Suppressor macrophage treated with lipopolysaccharide for 4 hours (primary cell): ENCODE measurements at regions not wholly inside any gene's neighbourhood (a gene's known extent, or its start where the extent isn't known, plus 50 kb on each side); places are given as distances from the start of the nearest gene placed in this dataset.

Source experiments
- DNase-seq: peaks from one replicate; pipeline ENCODE4 v3.0.0-alpha.2; 2020

GRCh38 chr12:89946518-89947135, 238.0 kb upstream of the ATP2B1 start:
- no peak for DNase-seq

GRCh38 chr12:89945123-89945522, 236.5 kb upstream of the ATP2B1 start:
- DNase-seq = no peak

- no peak for DNase-seq
Measured at GRCh38 chr12:89943463-89943862, 234.8 kb upstream of the ATP2B1 start.

- no peak for DNase-seq
Measured at GRCh38 chr12:89941436-89941835, 232.8 kb upstream of the ATP2B1 start.

DNA sequence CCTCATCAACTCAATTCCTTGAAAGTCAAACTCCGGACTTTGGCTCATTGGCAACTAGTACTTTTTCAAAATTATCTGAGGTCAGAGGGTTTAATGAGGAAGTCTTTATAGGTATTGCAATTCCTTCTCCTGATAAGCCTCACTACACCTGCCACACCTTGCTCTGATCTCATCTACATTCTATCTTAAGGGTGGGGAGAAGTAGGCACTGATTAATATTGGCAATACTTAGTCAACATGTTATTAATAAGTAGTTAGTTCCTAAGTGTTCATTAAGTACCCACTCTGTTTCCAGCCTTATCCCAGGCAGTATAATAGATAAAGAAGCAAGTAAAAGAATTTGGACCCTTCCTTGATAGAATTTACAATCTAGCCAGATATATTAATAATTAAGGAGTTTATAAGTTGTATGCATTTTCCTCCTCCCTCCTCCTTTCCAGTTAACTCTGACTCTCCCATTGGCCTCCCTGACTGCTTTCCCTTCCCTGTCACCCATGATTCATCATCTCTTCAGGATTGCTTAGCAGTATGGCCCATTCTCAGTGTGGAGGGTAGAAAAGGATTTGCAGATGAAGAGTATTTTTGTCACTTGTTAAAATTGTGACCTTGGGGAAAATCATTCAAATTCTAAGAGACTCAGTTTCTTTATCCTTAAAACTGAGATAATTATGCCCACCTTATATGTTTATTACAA, 231.0 kb upstream of the ATP2B1 start:
- DNase-seq = no peak

- DNase-seq = no peak
Measured at GRCh38 chr12:89936631-89937030, 228.0 kb upstream of the ATP2B1 start.

GRCh38 chr12:89935850-89936249, 227.2 kb upstream of the ATP2B1 start:
- DNase-seq = no peak

GRCh38 chr12:89933911-89934310, 225.3 kb upstream of the ATP2B1 start:
- DNase-seq = no peak

DNA sequence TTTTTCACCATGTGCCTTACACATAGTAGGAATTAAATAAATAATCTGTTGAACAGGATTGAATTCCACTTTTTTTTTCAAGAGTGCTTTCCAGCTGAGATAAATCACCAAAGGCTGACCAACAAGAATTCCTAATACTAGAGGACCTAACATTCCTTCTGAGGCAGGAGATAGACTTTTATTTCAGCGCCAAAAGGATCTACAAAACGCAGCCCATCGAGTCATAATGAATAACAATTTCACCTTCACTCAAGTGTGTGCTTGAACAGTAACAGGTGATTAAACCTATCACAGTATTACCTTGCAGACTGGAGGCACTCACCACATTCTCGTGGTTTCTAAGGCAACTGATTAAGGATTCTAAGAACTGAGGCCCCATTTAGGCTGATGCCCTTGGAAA, 224.3 kb upstream of the ATP2B1 start:
- DNase-seq = no peak

DNA sequence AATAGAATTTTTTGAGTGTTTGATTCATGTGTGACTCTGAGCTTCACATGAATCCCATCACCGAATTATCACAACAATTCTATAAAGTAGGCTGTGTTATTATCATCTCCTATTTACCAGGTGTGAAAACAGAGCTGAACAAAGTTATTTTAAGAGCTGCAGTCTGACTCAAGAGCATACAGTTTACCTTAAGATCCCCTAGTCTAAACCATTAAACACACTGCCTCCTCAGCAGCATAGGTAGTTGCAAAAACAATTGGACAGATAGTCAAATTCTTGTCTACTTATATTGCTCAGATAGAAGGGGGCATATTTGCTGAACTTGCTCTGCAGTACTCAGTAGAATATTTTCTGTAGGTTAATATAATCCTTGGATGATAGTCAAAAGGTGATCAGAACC, 219.8 kb upstream of the ATP2B1 start:
- DNase-seq = no peak

GRCh38 chr12:89927226-89927698, 218.6 kb upstream of the ATP2B1 start:
- peak; percentile 79 for DNase-seq

DNA sequence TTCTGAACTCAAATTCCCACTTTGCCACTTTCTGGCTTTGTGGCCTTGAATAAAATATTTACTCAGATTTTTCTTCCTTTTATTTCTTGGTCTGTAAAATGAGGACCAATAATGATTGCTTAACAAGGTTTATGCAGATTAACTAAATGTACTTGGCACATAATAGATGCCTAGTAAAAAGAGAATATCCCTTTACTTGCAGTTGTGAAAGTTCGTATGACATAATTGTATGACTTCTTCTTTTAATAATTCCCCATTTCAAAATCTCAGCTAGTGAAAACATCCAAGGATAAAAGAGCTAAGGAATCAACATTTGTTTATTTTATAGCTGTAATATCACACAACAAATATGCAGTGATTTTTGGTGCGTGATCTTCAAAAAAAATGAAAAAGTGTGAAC, 215.6 kb upstream of the ATP2B1 start:
- peak; percentile 74 for DNase-seq

GRCh38 chr12:89923091-89923490, 214.5 kb upstream of the ATP2B1 start:
- DNase-seq = no peak

DNA sequence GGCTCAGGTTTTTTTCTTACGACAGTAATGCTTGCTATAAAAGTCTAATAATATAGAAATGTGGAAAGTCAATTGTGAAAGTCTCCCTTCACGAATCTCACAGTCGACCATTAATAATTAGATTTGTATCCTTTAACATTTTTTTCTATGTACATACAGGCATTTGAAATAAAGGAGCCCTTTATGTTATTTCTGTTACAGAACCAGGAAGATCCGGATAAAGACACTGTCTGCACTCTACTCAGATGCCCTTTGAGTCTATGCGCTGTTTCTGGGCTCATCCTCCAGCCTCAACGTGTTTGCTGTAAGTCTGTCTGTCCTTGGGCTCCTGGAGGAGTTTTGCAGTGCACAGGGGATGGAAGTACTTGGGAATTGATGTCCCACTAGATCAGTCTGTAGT, 212.2 kb upstream of the ATP2B1 start:
- no peak for DNase-seq

- no peak for DNase-seq
Measured at GRCh38 chr12:89919241-89919906, 210.7 kb upstream of the ATP2B1 start.

GRCh38 chr12:89918172-89918846, 209.7 kb upstream of the ATP2B1 start:
- DNase-seq = no peak

DNA sequence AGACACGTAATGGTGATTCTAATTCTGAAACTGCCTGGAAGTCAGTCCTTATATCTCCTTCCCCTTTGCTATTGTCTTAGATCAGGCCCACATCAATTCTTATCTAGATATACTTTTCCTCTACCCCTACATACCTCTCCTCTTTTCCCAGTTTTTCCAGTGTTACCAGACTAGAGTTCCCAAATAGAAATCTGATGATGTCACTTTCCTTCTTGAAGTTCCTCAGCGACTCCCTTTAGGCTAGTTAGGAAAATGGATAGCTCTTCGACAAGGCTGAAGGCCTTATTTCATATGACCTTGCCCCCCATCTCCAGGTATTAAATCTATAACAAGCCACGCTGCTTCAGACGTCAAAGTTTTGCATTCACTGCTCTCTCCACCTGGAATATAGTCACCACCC, 201.1 kb upstream of the ATP2B1 start:
- DNase-seq = no peak

DNA sequence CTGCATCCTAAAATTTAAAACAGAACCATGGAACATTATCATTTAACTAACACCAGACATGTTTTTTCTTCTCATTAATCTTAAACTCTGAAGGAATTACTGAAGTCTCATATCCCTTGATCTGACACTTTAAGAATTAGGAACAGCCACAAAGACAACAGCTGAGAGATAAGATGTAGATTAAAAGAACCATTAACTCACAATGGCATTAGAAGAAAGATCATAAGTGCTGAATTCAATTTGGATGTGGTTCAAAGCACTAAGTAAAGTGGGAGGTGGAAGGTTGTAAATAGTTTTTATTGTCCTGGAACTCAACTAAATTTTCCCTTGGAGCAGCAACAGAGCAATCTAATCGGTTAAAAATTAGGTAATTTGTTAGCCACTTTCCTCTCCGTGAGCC, 199.0 kb upstream of the ATP2B1 start:
- DNase-seq = no peak

GRCh38 chr12:89906824-89907223, 198.2 kb upstream of the ATP2B1 start:
- DNase-seq = no peak

DNA sequence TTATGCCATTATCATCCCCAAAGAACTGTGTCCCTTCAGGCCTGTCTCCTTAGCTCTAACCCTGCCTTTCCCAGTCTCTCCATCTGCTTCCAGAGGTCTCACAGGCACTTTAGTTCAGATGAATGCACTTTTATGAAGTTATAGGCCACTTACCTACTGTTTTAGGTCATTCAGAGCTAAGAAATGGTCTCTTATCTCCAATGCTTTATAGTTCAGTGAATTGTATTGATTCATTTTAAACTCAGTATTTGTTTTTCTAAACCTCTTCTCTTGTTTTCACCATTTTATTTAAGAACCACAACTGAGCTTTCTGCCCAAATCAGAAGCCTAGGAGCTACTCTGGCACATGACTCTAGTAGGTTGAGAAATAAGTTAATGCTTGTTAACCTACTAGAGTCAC, 197.5 kb upstream of the ATP2B1 start:
- no peak for DNase-seq

DNA sequence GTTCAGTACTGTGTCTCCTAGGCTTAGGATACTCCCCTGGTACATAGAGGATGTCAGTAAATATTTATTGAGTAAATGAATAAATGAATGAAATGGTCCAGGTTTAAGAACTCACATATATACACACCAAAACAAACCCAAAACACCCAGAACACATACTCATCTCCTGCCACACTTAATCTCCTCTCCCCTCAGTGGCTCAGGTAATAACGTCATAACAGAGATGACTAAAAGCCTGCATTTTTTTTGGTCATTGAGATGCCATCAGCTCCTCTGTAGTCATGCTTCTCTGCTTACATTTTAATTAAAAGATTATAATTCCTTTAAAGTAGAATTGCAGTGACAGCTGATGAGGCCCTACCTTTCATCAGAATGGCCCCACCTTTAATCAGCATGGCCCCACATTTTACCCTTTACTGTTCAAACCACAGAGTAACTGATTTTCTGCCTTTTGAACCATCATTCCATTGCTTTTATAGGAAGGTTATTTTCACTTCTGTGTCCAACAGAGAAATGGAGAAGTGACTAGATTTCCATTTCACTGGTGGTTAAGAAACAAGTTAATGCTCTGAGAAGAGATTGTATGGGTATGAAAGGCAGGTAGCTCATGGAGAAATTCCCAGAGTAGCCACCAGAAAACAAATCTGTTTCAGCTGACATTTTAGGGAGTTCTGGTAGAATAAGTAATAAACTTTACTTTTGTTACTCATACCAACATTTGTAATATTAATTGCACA, 193.4 kb upstream of the ATP2B1 start:
- peak; percentile 40 for DNase-seq

DNA sequence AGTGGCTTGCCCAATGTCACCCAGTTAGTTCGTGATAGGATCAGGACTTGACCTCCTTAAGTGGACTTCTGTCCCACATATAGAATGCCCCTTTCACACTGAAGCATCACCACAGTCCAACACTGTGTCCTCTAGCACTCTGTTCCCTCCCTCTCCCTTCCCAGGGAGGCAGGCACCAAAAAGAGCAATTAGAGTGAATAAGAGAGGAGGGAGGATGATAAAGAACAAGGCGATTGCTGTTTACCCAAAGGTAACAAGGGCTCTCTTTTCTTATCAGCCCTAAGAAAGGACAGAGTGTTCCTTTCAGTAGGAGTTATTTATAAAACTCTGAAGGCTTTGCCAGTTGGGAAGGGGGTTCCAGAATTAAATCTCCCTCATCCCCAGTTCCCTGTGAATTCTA, 192.7 kb upstream of the ATP2B1 start:
- no peak for DNase-seq

DNA sequence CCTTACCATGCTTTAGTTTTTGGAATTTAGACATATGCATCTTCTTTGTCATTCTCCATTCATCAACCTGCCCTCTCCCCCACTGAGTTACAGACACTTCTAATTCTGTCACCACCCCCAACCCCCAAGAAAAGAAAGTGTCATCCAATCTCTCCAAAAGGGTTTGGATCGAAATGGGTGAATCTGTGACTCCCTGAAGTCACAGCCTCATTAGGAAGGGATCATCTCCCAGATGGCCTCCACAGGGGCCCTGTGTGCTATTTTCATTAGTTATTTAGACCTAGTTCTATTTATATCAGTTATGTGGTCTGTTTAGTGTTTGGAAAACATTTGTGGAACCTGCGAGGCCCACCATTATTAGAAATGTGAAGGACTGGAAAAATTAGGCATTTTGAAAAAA, 191.0 kb upstream of the ATP2B1 start:
- DNase-seq = no peak
